GM04504 (cell line): ENCODE measurements at regions not wholly inside any gene's neighbourhood (a gene's known extent, or its start where the extent isn't known, plus 50 kb on each side); places are given as distances from the start of the nearest gene placed in this dataset.

ENCODE experiments used
- DNase-seq: peaks from one replicate; pipeline ENCODE4 v3.0.0-alpha.2; 2012; ENCODE audit warnings: low read depth

DNA sequence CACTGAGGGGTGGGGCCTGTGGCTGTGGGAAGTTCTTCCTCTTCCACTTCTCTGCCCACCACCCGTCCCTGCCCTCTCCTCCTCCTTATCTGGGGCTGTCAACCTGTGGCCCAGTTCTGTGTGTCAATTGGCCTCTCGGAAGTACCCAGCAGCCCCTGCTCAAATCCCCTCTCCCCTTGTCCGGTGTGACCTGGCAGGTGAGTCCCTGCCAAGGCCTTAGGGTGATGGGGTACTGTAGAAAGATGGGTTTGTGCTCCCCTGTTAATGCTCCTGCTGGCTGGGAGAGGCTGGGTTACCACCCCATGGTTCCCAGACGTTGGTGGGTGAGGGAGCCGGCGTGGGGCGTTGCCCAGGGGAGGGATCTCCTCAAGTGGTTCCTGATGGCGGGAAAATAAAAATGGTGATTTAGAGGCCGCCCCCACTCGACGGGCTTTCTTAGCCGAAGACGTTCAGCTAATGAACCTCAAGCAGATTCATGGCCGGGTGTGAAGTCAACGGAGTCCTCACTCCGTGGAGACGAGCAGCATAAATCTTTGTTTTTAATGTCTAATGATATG lies 141.2 kb downstream of the URI1 start:
- DNase-seq: no peak

DNA sequence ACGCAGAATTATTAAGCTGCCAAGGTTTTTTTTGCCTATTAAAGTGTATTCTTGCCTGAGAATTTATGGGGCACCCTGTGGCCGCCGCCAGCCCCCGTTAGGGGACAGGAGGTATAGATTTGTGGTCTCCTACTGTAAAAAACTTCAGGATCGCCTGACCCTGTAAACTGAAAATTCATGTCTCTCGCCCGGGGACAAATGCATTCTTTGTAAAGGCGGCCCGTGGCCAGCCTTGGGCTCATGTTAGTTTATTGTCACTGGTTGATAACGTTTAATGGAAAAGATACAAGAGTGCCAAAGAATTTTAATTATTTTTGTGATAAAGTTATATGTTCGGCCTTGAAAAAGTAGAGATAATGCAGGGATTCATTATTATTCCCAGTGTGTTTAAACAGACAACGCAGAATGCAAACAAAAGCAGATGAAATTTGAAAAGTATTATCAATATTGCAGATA lies 141.7 kb downstream of the URI1 start:
- no peak for DNase-seq

DNA sequence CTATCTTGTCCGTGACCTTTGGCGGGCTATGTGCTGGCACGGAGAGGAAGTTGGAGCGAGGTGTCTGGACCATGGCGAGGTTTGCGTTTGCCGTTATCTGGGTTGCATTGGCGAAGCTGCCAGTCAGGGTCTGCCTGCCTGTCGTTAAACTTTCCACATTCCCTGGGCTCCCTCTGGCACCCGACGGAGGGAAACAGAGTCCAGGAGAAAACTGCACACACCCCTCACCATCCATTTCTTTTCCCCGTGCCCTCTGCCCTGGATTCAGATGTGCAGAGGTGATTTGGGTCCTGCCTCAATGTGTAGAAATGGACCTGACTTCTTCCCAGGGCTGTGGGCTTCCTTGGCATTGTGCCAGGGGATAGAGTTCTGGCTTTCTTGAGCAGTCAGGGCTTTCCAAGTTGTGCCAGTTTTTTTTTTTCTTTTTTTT lies 142.4 kb downstream of the URI1 start:
- no peak for DNase-seq

DNA sequence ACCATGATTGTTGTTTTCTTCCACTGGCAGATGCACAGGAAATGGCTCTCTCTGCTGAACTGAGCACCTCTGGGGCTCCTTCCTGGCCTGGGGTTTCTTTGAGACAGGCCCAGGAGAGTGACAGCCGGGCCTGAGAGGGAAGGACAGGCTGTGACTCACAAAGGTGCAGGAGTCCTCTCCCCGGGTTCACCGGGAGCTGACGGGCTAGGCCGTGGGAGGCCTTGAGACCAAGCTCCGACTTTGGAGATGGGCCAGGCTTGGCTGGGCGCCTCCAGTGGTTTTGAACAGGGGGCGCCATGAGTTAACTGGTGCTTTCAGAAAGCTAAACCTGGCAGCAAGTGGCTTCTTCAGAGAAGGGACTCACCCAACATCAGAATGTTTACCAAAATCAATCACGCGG lies 143.4 kb downstream of the URI1 start:
- DNase-seq: no peak

DNA sequence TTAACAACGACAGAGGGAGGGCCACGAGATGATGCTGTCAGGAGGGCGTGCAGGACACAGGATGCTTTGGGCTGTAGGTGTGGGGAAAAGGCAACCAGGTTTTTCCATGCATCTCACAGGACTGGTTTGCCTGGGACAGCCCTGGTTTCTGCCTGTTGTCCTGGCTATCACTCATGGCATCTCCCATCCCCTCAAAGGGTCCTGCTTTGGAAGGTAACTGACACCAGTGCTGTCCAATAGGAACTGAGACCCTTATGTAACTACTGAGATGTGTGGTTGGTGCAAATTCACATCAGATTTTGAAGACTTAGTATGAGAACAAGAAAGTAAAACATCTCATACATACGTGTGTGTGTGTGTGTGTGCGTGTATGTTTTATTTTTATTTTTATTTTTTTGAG lies 144.2 kb downstream of the URI1 start:
- no peak for DNase-seq

DNA sequence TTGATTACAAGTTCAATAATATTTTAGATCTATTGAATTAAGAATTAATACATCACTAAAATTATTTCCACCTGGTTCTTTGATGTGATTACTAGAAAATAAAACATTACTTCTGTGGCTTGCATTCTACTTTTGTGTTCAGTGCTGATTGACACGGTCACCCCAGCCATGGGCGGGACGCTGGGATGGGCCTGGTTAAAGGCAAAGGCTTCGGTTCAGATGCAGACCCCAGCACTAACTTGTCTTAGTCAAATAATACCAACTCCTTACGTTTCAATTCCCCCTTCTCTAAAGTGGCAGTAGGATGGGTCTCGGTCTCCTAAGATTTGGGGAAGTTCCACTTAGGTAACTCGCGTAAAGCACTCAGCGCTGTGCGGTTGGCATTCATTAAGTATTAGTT lies 144.9 kb downstream of the URI1 start:
- DNase-seq: no peak

DNA sequence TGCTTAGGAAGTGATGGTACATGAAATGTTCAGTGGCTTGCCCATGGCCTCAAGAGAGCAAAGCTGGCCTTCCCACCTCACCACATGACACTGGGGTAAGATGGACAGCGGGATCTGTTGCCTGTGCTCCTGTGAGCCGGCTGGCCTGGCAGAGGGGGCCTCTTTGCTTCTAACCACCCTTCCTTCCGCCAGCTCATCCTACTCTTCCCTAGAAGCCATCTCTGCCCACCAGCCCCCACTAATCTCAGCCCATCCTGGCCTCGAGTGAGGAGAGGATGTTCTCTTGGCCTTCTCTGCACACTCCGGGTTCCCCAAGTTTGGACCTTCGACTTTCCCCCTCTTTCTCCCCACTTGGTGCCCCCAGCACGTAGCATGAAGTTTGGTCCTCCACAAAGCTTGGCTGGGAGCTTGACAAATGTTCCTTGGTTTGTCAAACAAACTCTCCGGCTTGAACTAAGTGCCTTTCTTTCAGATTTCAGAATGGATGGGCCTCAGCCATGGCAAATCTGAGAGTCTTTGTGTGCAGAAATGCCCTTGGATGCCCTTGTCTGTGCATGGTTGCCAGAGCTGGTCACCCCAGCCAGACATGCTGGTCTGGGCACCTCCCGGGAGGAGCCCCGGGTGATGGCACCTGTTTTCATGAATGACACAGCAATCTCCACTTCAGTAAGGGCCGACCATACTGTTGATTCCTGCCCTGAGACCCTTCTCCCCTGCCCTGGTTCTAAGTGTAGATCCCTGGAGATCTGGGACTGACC lies 145.5 kb downstream of the URI1 start:
- no peak for DNase-seq

DNA sequence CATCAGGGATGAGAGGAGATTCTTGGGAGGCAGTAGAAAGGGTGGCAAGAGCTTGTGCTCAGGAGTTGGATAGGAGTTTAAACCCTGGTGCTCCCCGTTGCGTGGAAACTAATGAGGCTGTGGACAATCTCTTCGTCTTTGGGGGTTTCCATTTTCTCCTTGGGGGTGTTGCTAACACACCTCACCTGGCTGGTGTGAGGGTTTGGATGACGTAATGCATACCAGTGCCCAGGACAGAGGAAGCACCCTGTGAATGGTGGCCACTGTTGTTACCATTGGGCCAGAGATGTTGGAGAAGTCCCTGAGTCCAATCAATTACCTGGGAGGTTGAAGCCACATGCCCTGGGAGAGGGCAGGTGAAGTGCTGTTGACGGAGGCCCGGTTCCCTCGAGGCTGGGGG lies 146.5 kb downstream of the URI1 start:
- no peak for DNase-seq

DNA sequence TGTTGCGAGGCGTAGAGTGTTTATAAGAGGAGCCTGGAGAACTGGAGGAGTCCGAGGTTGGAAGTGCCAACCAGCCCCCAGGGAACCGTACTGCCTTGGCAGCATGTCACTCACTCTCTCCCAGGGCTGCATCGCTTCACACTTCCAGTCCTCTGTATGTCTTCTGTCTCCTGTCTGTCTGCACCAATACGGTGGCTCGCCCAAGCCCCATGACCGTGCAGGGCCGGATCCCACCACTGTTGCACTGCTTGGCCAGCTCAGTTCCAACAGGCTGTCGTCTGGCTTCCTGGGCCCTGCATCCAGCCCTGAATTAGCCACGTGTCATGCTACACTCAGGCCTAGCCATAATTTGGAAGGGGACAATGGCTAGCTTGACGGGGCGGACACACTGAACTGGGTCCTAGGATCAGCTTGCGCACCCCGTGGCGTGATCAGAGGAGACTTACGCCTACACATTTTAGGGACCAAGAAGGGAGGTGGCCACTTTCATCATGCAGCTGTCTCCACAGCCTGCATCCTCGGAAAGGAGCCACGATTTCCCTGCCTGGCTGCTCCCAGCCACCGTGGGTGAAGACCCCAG lies 147.1 kb downstream of the URI1 start:
- DNase-seq: no peak

DNA sequence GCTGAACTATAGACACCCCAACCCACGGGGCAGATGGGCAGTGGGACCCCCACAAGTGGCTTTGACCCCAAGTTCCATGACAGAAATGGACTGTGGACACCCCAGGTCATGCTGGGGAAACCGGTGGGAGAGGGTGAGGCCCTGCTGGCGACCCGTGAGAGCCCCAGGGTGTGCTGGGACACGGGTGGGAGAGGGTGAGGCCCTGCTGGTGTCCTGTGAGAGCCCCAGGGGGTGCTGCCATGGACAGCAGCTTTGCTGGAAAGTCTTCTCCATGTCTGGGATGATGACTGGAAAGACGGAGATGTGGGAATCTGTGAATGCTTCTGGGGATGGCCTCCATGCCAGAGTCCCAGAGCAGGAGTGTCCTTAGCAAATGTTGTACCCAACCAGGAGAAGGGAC lies 148.4 kb downstream of the URI1 start:
- no peak for DNase-seq

DNA sequence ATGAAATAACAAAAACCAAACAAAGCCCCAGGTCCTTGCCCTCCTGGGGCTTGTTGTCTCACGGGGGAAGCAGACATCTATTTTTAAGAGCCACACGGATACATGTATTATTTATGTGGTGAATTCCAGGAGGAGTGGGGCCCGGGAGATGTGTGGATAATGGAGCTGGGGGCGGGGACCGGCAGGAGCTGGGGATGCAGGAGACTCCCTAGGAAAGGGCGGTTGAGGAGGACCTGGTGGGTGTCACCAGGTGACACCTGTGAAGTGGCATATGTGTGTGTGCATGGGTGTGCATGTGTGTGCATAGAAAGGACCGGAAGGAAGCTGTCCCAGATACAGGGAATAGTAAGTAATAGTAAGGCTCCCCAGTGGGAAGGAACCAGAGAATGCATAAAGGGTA lies 148.9 kb downstream of the URI1 start:
- no peak for DNase-seq

DNA sequence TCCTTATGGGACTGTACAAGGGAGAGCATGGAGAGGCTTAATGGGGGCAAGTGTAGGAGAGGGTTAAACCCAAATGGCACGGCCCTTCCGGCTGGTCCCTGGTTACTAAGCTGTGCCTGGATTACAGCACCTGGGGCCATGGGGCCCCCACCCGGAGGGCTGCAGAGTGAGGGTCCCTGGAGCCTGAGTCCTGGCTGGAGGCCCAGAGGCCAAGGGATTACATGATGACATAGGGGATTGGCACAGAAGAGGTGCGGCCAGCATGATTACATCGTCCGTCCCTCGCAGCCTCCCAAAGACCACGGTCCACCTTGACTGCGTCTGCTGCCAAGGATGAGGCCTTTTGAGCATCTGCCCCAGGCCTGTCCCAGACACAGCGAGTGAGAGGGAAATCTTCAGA lies 149.4 kb downstream of the URI1 start:
- no peak for DNase-seq

DNA sequence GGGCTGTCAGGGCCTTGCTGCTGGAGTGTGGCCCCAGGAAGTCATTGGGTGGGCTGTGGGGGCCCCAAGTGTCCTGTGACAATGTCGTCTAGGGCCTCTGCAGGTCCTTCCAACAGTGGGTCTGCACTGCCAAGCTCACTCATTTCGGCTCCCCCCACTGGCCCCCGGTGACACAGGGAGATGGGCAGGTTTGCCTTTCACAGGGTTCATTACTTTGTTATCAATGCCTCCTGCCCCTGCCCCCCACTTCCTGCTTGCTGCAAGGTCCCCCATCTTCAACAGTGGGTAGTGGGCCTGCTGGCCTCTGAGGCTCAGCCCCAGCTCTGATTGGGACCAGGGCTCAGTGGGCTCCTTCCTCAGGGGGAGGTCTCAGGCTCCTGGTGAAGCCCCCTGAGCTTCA lies 149.8 kb downstream of the URI1 start:
- no peak for DNase-seq

DNA sequence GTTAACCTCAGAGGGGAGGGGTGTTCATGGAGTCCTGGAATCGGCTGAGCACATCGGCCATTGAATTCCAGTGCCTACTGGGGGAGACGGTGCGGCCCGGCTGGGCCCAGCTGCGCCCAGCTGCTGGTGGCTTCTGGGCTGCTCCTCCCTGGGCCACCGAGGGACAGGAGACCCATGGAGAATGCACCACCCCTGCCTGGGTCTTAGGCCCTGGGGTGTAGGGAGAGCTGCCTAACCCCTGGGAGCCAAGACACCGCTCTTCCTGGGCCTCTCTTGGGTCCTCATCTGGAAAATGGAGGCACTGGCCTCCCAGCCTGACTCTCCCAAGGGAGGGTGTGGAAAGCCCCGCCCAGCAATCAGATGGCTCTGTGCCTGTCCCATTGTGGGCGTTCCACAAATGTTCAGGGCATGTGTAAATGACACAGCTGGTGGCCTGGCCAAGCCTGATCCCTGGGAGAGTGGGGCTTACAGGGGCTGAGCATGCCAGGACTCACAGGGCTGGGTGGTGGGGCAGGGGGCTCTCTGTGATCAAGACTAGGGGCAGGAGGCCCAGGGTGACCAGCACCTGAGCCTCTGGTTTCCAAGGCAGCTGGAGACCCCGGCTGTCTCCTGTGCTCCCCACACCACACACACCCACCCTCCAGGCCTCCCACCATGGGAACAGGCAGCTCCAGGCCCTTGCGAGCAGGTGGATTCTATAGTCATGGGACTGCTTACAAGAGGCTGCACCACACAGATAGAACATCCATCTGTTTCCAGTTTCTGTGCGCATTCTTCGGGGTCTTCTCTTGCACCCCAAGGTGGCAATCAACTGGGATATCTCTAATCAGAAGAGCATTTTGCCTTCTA lies 150.9 kb downstream of the URI1 start:
- DNase-seq: no peak

DNA sequence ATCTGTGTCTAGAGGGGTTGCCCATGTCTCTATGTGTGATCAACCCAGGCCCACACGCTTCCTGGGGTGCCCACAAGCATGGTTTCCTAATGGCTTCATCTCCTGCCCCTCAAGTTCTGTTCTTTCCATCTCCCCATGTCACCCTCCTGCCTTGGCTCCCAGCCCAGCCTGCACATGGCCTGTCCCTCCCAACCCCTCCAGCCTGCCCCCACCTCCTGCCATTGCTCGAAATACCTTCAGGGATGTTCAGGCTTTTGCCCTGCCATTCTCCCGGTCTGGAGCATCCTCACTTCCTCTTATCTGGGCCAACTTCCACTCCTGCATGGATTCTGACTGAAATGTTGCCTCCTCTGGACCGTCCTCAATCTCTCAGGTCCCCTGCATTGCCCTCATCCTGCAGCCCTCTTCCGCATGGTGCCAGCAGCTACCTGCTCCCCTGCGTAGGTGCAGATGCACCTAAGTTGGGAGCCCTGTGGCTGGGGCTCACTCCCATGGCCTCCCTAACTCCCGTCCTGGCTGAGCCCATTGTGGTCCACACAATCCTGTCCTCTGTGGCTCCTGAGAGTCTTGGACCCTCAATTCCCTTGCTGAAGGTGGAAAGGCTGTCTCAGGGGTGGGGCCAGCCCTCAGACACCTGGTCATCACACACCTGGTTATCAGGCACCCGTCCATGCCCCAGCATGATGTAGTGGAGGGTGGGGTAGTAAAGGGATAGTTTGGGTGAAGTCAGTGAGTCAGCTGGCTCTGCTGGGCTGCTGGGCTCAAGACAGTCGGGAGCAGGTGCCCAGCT lies 152.1 kb downstream of the URI1 start:
- DNase-seq: no peak

DNA sequence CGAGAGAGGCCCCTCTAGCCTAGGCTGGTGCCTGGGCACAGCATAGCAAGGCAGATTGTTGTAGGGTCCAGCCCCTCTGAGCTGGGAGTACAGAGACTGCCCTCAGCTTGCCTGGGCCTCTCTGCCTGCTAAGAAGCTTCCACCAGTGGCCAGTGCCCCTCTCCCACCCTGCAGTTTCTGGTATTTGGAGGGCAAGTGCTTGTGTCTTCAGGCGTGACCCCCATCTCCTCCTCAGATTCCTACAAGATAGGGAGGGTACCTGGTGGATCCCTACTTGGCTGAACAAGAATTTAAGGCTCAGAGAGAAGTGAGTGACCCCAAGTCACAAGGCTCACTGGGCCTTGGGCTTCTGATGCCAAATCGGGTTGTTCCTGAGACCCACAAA lies 152.7 kb downstream of the URI1 start:
- no peak for DNase-seq

DNA sequence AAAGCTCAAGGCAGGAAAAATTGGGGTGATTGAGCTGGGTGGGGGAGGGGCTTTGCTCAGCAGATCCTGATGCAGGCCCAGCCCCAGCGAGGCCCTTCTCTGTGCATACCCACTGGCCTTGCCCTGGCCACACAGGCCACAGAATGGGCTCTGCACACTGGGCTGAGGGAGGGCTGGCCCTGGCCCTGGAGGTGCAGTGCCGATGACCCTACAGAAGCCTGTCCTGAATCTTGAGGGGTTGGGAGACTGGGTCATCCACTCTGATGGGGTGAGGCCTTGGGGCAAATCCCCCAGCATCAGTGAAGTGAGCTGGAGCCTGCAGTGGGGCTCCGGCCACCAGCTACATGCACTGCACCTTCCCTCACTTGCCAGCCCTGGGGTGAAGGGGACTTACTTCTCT lies 153.1 kb downstream of the URI1 start:
- DNase-seq: no peak

DNA sequence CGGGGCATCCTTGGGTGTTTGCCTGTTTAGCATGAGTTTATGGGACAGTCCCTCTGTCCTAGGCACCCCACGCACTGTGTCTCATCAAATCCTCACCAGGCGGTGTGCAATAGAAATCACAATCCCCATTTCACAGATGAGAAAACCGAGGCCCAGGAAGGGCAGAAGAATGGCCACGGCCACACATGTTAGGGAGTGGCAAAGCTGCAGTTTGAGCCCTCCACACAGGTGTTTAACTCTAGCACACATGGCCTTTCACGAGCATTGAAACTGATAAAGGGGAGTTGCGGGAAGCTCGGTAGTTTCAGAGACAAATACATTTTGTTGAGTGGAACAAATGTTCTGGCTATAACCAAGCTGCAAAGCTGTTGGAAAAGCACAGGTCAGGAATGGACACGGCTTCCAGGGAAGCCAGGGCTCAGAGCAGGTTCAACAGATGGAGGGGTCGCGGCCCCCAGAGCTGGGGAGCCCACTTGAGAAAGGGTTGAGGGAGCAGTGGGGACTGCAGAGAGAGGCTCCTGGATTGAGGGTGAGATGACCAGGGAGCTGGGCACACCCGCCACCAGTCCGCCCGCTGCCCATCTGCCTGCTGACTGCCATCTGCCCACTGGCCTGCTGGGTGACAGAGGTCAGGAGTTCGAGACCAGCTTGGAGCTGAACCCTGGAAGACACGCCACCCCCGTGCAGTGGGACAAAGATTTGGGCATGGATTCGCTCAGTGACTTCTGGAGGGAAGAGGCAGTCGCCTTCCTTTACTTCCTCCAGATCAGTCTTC lies 154.7 kb downstream of the URI1 start:
- DNase-seq: no peak

DNA sequence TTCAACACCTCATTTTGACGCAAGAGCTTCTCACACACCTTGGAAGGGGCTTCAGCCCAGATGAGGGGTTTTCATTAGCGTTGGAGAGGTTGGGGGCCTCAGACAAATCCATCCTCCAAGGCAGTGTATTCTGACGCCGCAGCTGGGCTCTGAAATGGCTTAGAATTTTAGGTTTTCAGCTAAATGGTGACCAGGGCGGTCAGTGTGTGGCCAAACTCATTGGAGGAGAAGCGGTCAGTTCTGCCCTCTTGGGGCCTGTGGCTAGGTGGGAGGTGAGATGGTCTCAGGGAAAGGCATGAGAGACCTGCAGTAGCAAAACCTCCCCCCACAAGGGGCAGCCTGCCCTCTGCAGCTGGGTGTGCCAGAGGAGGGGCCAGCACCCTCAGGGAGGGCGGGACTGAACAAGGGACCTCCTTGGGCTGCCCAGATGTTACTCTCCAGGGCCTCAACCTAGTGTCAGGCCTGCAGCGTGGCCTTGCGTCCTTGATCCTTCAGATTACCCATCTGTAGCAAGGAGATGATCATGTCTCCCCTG lies 155.8 kb downstream of the URI1 start:
- no peak for DNase-seq

DNA sequence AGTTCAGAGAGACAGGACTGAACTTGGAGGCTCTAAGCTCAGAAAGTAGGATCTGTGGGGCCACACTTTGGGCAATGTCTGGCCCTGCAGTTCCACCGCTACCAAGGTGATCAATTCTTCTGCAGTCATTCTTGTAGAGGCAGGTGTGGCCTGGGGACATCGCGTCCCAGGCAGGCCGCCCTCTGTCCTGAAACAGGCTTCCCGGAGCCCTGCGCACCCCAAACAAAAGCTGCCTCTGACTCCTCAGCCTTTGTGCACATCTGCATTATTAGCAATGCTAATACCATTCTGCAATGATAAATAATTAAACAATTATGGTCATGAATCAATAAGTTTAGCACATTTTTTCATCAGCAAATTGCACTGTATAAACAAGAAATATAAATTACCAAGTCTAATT lies 160.2 kb downstream of the URI1 start:
- no peak for DNase-seq

DNA sequence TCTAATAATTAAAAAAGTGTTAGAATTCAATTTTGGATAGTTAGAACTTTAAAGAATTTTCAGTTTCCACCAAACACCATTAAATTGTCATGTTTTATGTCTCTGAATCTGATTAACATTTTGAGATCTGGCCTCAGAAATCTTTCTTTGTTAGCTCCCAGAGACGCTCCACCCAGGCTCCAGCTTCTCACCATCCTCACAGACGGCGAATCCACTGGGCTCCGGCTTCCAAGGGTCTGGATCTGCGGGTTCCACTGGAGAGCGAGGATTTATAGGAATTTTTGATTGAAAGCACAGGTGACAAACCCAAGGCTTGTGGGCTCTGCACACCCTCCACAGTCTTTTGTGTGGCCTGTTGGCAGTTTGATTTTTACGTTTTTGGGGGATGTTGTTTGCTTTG lies 160.6 kb downstream of the URI1 start:
- no peak for DNase-seq
